Testis (tissue), 2 donors: ENCODE measurements at regions not wholly inside any gene's neighbourhood (a gene's known extent, or its start where the extent isn't known, plus 50 kb on each side); places are given as distances from the start of the nearest gene placed in this dataset.

ENCODE experiments used
- CTCF ChIP-seq, 3 experiments: fragments of 450-650 bp in 2 of 3; fragments of 200-600 bp in 1 of 3; sonication (generic) in 1 of 3; IDR thresholded peaks; one replicate each; pipeline ENCODE4 v1.5.1; 2016 to 2019; ENCODE audit warnings: antibody characterized with exemption in 3 of 3, mild to moderate bottlenecking in 2 of 3, moderate library complexity in 1 of 3
- POLR2A ChIP-seq: fragments of 450-650 bp; IDR thresholded peaks from one replicate; pipeline ENCODE4 v1.6.1; 2017; ENCODE audit warnings: antibody characterized with exemption, mild to moderate bottlenecking, moderate library complexity

- TF ChIP-seq CTCF (IDR thresholded peaks at IDR 0.05) (no peak), POLR2A (no peak)
These were observed 1563.7 kb downstream of the NCAM2 start for GRCh38 chr21:22561946-22562345.
